K562 (cell line): ENCODE measurements at regions not wholly inside any gene's neighbourhood (a gene's known extent, or its start where the extent isn't known, plus 50 kb on each side); places are given as distances from the start of the nearest gene placed in this dataset.

ENCODE experiments used
- ATAC-seq: fragments of 200-7000 bp; cut with Tn5 transposase; 3 replicates; pipeline ENCODE4 v1.9.1; 2020; ENCODE audit warnings: moderate library complexity
- BruUV-seq: library from RNA; stranded (reverse); fragments of 400-500 nt; replicated peaks from 2 replicates; lab custom pipeline; 2021; lab: Mats Ljungman, UMichigan
- CTCF ChIA-PET: fragments of 300-600 bp; formaldehyde crosslinking; extraction: SDS; loops from one replicate; lab custom pipeline; 2021; ENCODE audit warnings: low intra/inter-chr PET ratio; lab: Yijun Ruan, JAX
- POLR2A ChIA-PET: fragments of 300-600, 350-650 bp; sonication (Branson Sonifier 250); formaldehyde crosslinking; extraction: SDS; loops from one replicate; lab custom pipeline; 2021; ENCODE audit warnings: antibody characterized with exemption, inconsistent platforms; lab: Yijun Ruan, JAX
- DNase-seq, 4 experiments: peaks; one replicate each; pipeline versions ENCODE4 v3.0.0 to v3.0.0-alpha.2; 2011 to 2018; ENCODE audit warnings: low spot score in 3 of 4, mixed read lengths in 3 of 4; ENCODE audit errors: extremely low read depth in 1 of 4
- FAIRE-seq: peaks from 2 replicates; lab custom pipeline; 2011; peaks lifted over from hg19 to GRCh38; lab: Jason Lieb, UNC
- H2AFZ ChIP-seq: 2 replicates; pipeline ENCODE4 v1.6.0; 2011; ENCODE audit warnings: low read depth, low read length, control low read depth, inconsistent platforms
- H3K27ac ChIP-seq: fragments of 200-600 bp; 3 replicates; pipeline ENCODE4 v1.8.0; 2011; ENCODE audit warnings: low read depth, mild to moderate bottlenecking, control low read depth, inconsistent platforms, low read length, moderate library complexity, mixed read lengths; ENCODE audit errors: extremely low read depth
- H3K27me3 ChIP-seq, 2 experiments: fragments of 300-600 bp in 1 of 2; 2 replicates in 1 of 2; 3 replicates in 1 of 2; pipeline versions ENCODE4 v1.6.0 to v1.8.0; 2011; ENCODE audit warnings: inconsistent platforms in 2 of 2, low read length in 2 of 2, mild to moderate bottlenecking in 1 of 2, mixed read lengths in 1 of 2, moderate library complexity in 1 of 2; ENCODE audit not compliant: control insufficient read depth in 2 of 2, insufficient read depth in 2 of 2
- H3K36me3 ChIP-seq: fragments of 300-600 bp; 3 replicates; pipeline ENCODE4 v1.8.0; 2011; ENCODE audit warnings: mild to moderate bottlenecking, low read length, inconsistent platforms; ENCODE audit not compliant: control insufficient read depth, insufficient read depth
- H3K4me1 ChIP-seq, 2 experiments: fragments of 200-600 bp in 1 of 2; replicated peaks in 1 of 2; 2 replicates in 1 of 2; 3 replicates in 1 of 2; pipeline versions ENCODE4 v1.5.1 to v1.8.0; 2011; ENCODE audit warnings: inconsistent platforms in 2 of 2, low read length in 2 of 2, mild to moderate bottlenecking in 1 of 2, mixed read lengths in 1 of 2, moderate library complexity in 1 of 2; ENCODE audit not compliant: control insufficient read depth in 2 of 2, insufficient read depth in 2 of 2
- H3K4me2 ChIP-seq: 2 replicates; pipeline ENCODE4 v1.6.1; 2011; ENCODE audit warnings: low read length, control low read depth, inconsistent platforms, mixed read lengths; ENCODE audit not compliant: insufficient read depth
- H3K4me3 ChIP-seq: fragments of 200-600 bp; sonication (generic), shearing (Covaris generic); 2 replicates; pipeline ENCODE4 v1.5.1; 2016; ENCODE audit warnings: control low read depth, inconsistent platforms
- H3K79me2 ChIP-seq: fragments of 200-600 bp; 3 replicates; pipeline ENCODE4 v1.8.0; 2011; ENCODE audit warnings: low read length, inconsistent platforms; ENCODE audit not compliant: control insufficient read depth, insufficient read depth
- H3K9ac ChIP-seq, 2 experiments: 2 replicates each; pipeline versions ENCODE4 v1.6.0 to v1.6.1; 2011; ENCODE audit warnings: low read depth in 2 of 2, low read length in 2 of 2, control low read depth in 1 of 2, inconsistent platforms in 1 of 2, mild to moderate bottlenecking in 1 of 2, mixed read lengths in 1 of 2; ENCODE audit not compliant: insufficient read depth in 1 of 2
- H3K9me1 ChIP-seq: one replicate; pipeline ENCODE4 v1.6.0; 2011; ENCODE audit warnings: inconsistent platforms, mild to moderate bottlenecking, low read length, moderate library complexity; ENCODE audit not compliant: control insufficient read depth, insufficient read depth
- H3K9me3 ChIP-seq: replicated peaks from 2 replicates; pipeline ENCODE4 v1.5.1; 2011; ENCODE audit warnings: low read depth, low read length, inconsistent platforms; ENCODE audit not compliant: control insufficient read depth, insufficient read depth
- H4K20me1 ChIP-seq: replicated peaks from 2 replicates; pipeline ENCODE4 v1.6.1; 2011; ENCODE audit warnings: low read length, inconsistent platforms, mixed read lengths; ENCODE audit not compliant: control insufficient read depth, insufficient read depth
- EGR1 ChIP-seq: fragments of 450-650 bp; conservative IDR thresholded peaks from 2 replicates; pipeline ENCODE4 v1.6.1; 2017; ENCODE audit warnings: mild to moderate bottlenecking
- GABPB2 ChIP-seq: fragments of 250-450 bp; sonication (Bioruptor Pico); conservative IDR thresholded peaks from 2 replicates; pipeline ENCODE4 v1.5.1; 2021; ENCODE audit warnings: mild to moderate bottlenecking
- HEY1 ChIP-seq: fragments of 250-450 bp; sonication (Bioruptor Pico); IDR thresholded peaks from 2 replicates; pipeline ENCODE4 v1.5.0; 2020; ENCODE audit warnings: mild to moderate bottlenecking, moderate library complexity, borderline replicate concordance
- HINFP ChIP-seq: fragments of 450-650 bp; conservative IDR thresholded peaks from 2 replicates; pipeline ENCODE4 v1.6.1; 2016; ENCODE audit warnings: missing genetic modification characterization, low read depth, mild to moderate bottlenecking, control low read depth, missing compliant biosample characterization
- HMBOX1 ChIP-seq: sonication (generic); IDR thresholded peaks from 2 replicates; pipeline ENCODE4 v1.6.1; 2016
- MNT ChIP-seq, 2 experiments: fragments of 450-650 bp; conservative IDR thresholded peaks; 2 replicates each; pipeline ENCODE4 v1.6.1; 2017; ENCODE audit warnings: mild to moderate bottlenecking in 2 of 2, moderate library complexity in 2 of 2
- NR2F6 ChIP-seq: fragments of 450-650 bp; formaldehyde crosslinking; IDR thresholded peaks from 2 replicates; pipeline ENCODE4 v1.4.0; 2020; ENCODE audit warnings: mild to moderate bottlenecking
- RNF219 ChIP-seq: fragments of 250-450 bp; sonication (Bioruptor Pico); IDR thresholded peaks from 2 replicates; pipeline ENCODE4 v1.5.0; 2022; ENCODE audit warnings: mild to moderate bottlenecking
- ZBTB11 ChIP-seq, 3 experiments: fragments of 200-800 bp in 1 of 3; fragments of 250-450 bp in 1 of 3; fragments of 450-650 bp in 1 of 3; sonication (Bioruptor Pico) in 1 of 3; sonication (Bioruptor generic) in 1 of 3; formaldehyde crosslinking in 1 of 3; IDR thresholded peaks; 2 replicates each; pipeline versions ENCODE4 v1.6.1 to v1.8.0; 2016 to 2022; ENCODE audit warnings: mild to moderate bottlenecking in 2 of 3, missing genetic modification characterization in 2 of 3, missing compliant biosample characterization in 1 of 3, moderate library complexity in 1 of 3
- ZNF143 ChIP-seq: sonication (generic); formaldehyde crosslinking; IDR thresholded peaks from 2 replicates; pipeline ENCODE4 v1.9.0; 2022; ENCODE audit warnings: mild to moderate bottlenecking, missing genetic modification reagents
- ZNF165 ChIP-seq: fragments of 250-450 bp; sonication (Bioruptor Pico); IDR thresholded peaks from 2 replicates; pipeline ENCODE4 v1.4.0; 2020; ENCODE audit warnings: borderline replicate concordance
- ZNF217 ChIP-seq: sonication (generic); formaldehyde crosslinking; IDR thresholded peaks from 2 replicates; pipeline ENCODE4 v1.8.0; 2022; ENCODE audit warnings: mild to moderate bottlenecking, missing genetic modification reagents
- in situ Hi-C: fragments of 300-500 bp; cut with MboI; formaldehyde crosslinking; loops from 4 replicates; pipeline ENCODE4 v1.15.0; 2018; ENCODE audit warnings: inconsistent platforms, mixed read lengths
- intact Hi-C: fragments of 100-400 bp; cut with micrococcal nuclease; formaldehyde crosslinking; loops from 2 replicates; pipeline ENCODE4 v1.14.2; 2022

GRCh38 chr9:25808554-25808953, 130.3 kb upstream of the TUSC1 start (continued):
- TF ChIP-seq ZBTB11 (CRISPR knock-in tag; IDR thresholded peaks at IDR 0.05) (no peak), HINFP (tag) (no peak), ZNF143 (CRISPR knock-in tag) (no peak)

- H3K9ac ChIP-seq: no peak overlapping the region
- POLR2A ChIA-PET: no interaction called here
- CTCF ChIA-PET: no interaction called here
- no peak overlapping the region for H3K27ac ChIP-seq
- in situ Hi-C loops (no loop called here), intact Hi-C loops (no loop called here)
- H2AFZ ChIP-seq: no peak overlapping the region
- H4K20me1 ChIP-seq: no peaks in the 10 kb centered on the region
- no peaks in the 10 kb centered on the region for H3K79me2 ChIP-seq
- DNase-seq (no peak), ATAC-seq (no peak), FAIRE-seq (no peak)
- no peak overlapping the region for H3K4me3 ChIP-seq
- H3K4me2 ChIP-seq: no peak overlapping the region
- no peaks in the 10 kb centered on the region for H3K9me1 ChIP-seq
- no TSS peak for BruUV-seq
- no peaks in the 10 kb centered on the region for H3K9me3 ChIP-seq
- no peaks in the 10 kb centered on the region for H3K27me3 ChIP-seq
- H3K36me3 ChIP-seq: no peaks in the 10 kb centered on the region
- no peaks in the 10 kb centered on the region for H3K4me1 ChIP-seq
- TF ChIP-seq GABPB2 (CRISPR knock-in tag) (no peak), ZNF165 (no peak), NR2F6 (CRISPR knock-in tag) (no peak), HMBOX1 (no peak), EGR1 (no peak), MNT (conservative IDR thresholded peaks at IDR 0.05) (no peak), HEY1 (CRISPR knock-in tag) (no peak), RNF219 (CRISPR knock-in tag) (no peak), ZNF217 (CRISPR knock-in tag) (no peak)
Observed at GRCh38 chr9:25804856-25805255, 126.6 kb upstream of the TUSC1 start.
